ENCODE measurements at regions not wholly inside any gene's neighbourhood (a gene's known extent, or its start where the extent isn't known, plus 50 kb on each side); places are given as distances from the start of the nearest gene placed in this dataset.
A peak's percentile ranks its signal among the peaks of the same experiment; 100 is the strongest.

- Histone ChIP-seq H3K9me3 (replicated peaks; ENCODE audit: control insufficient read depth, low read depth, low read length) (peaks cover 2% of the 10 kb centered on the region), H3K27me3 (ENCODE audit: control insufficient read depth, insufficient read depth, low read length) (no peaks in the 10 kb centered on the region), H3K36me3 (ENCODE audit: control insufficient read depth, insufficient read depth, low read length) (no peaks in the 10 kb centered on the region), H3K27ac (ENCODE audit: low read length) (no peak overlapping the region), H3K4me1 (ENCODE audit: control insufficient read depth, insufficient read depth, low read length) (no peaks in the 10 kb centered on the region), H3K4me3 (ENCODE audit: low read length) (no peak overlapping the region)
- no peak for DNase-seq
Observed at GRCh38 chr1:82542766-82543165, 742.0 kb downstream of the ADGRL2 start.

GRCh38 chr1:82542141-82542540, 741.4 kb downstream of the ADGRL2 start:
- no CpG with 5 or more reads among the region's 4 CpGs for WGBS (ENCODE audit: insufficient coverage)
- Histone ChIP-seq H3K4me3 (ENCODE audit: low read length) (no peak overlapping the region), H3K36me3 (ENCODE audit: control insufficient read depth, insufficient read depth, low read length) (no peaks in the 10 kb centered on the region), H3K27me3 (ENCODE audit: control insufficient read depth, insufficient read depth, low read length) (no peaks in the 10 kb centered on the region), H3K27ac (ENCODE audit: low read length) (no peak overlapping the region), H3K9me3 (replicated peaks; ENCODE audit: control insufficient read depth, low read depth, low read length) (peaks cover 2% of the 10 kb centered on the region), H3K4me1 (ENCODE audit: control insufficient read depth, insufficient read depth, low read length) (no peaks in the 10 kb centered on the region)
- DNase-seq: no peak

GRCh38 chr1:82540006-82540405, 739.3 kb downstream of the ADGRL2 start:
- Histone ChIP-seq H3K9me3 (replicated peaks; ENCODE audit: control insufficient read depth, low read depth, low read length) (no peaks in the 10 kb centered on the region), H3K4me1 (ENCODE audit: control insufficient read depth, insufficient read depth, low read length) (no peaks in the 10 kb centered on the region), H3K36me3 (ENCODE audit: control insufficient read depth, insufficient read depth, low read length) (no peaks in the 10 kb centered on the region), H3K27ac (ENCODE audit: low read length) (no peak overlapping the region), H3K27me3 (ENCODE audit: control insufficient read depth, insufficient read depth, low read length) (no peaks in the 10 kb centered on the region), H3K4me3 (ENCODE audit: low read length) (no peak overlapping the region)
- DNase-seq: no peak
- WGBS (ENCODE audit: insufficient coverage): no CpG with 5 or more reads among the region's 2 CpGs

GRCh38 chr1:82538876-82539275, 738.1 kb downstream of the ADGRL2 start:
- Histone ChIP-seq H3K9me3 (replicated peaks; ENCODE audit: control insufficient read depth, low read depth, low read length) (no peaks in the 10 kb centered on the region), H3K27ac (ENCODE audit: low read length) (no peak overlapping the region), H3K36me3 (ENCODE audit: control insufficient read depth, insufficient read depth, low read length) (no peaks in the 10 kb centered on the region), H3K4me3 (ENCODE audit: low read length) (no peak overlapping the region), H3K4me1 (ENCODE audit: control insufficient read depth, insufficient read depth, low read length) (no peaks in the 10 kb centered on the region), H3K27me3 (ENCODE audit: control insufficient read depth, insufficient read depth, low read length) (no peaks in the 10 kb centered on the region)
- peak; percentile 33 for DNase-seq

- Histone ChIP-seq H3K27ac (ENCODE audit: low read length) (no peak overlapping the region), H3K4me3 (ENCODE audit: low read length) (no peak overlapping the region), H3K4me1 (ENCODE audit: control insufficient read depth, insufficient read depth, low read length) (no peaks in the 10 kb centered on the region), H3K9me3 (replicated peaks; ENCODE audit: control insufficient read depth, low read depth, low read length) (peaks cover 2% of the 10 kb centered on the region), H3K27me3 (ENCODE audit: control insufficient read depth, insufficient read depth, low read length) (no peaks in the 10 kb centered on the region), H3K36me3 (ENCODE audit: control insufficient read depth, insufficient read depth, low read length) (no peaks in the 10 kb centered on the region)
- no peak for DNase-seq
- 88% methylated on average over 6 of the region's 6 CpGs for WGBS (ENCODE audit: insufficient coverage)
Observed at GRCh38 chr1:82534996-82535395, 734.3 kb downstream of the ADGRL2 start.

GRCh38 chr1:82525378-82525777, 724.6 kb downstream of the ADGRL2 start:
- DNase-seq: no peak
- peaks cover 1% of the 10 kb centered on the region for H3K9me3 ChIP-seq (replicated peaks; ENCODE audit: control insufficient read depth, low read depth, low read length)
- H3K4me1 ChIP-seq (ENCODE audit: control insufficient read depth, insufficient read depth, low read length): no peaks in the 10 kb centered on the region
- H3K27ac ChIP-seq (ENCODE audit: low read length): no peak overlapping the region
- no peaks in the 10 kb centered on the region for H3K36me3 ChIP-seq (ENCODE audit: control insufficient read depth, insufficient read depth, low read length)
- no peaks in the 10 kb centered on the region for H3K27me3 ChIP-seq (ENCODE audit: control insufficient read depth, insufficient read depth, low read length)
- no peak overlapping the region for H3K4me3 ChIP-seq (ENCODE audit: low read length)

- H3K4me3 ChIP-seq (ENCODE audit: low read length): no peak overlapping the region
- DNase-seq: peak; percentile 69
Observed at GRCh38 chr1:82520611-82521010, 719.9 kb downstream of the ADGRL2 start.

GRCh38 chr1:82517586-82517985, 716.9 kb downstream of the ADGRL2 start:
- peak; percentile 64 for DNase-seq
- Histone ChIP-seq H3K4me1 (ENCODE audit: control insufficient read depth, insufficient read depth, low read length) (peaks cover 2% of the 10 kb centered on the region), H3K4me3 (ENCODE audit: low read length) (no peak overlapping the region), H3K9me3 (replicated peaks; ENCODE audit: control insufficient read depth, low read depth, low read length) (no peaks in the 10 kb centered on the region), H3K27ac (ENCODE audit: low read length) (no peak overlapping the region), H3K27me3 (ENCODE audit: control insufficient read depth, insufficient read depth, low read length) (no peaks in the 10 kb centered on the region), H3K36me3 (ENCODE audit: control insufficient read depth, insufficient read depth, low read length) (no peaks in the 10 kb centered on the region)
- 20% methylated on average over 1 of the region's 8 CpGs for WGBS (ENCODE audit: insufficient coverage)

More at GRCh38 chr1:82520611-82521010, 719.9 kb downstream of the ADGRL2 start:
- no peaks in the 10 kb centered on the region for H3K27me3 ChIP-seq (ENCODE audit: control insufficient read depth, insufficient read depth, low read length)
- peaks cover 2% of the 10 kb centered on the region for H3K4me1 ChIP-seq (ENCODE audit: control insufficient read depth, insufficient read depth, low read length)
- no CpG with 5 or more reads among the region's 1 CpG for WGBS (ENCODE audit: insufficient coverage)
- H3K9me3 ChIP-seq (replicated peaks; ENCODE audit: control insufficient read depth, low read depth, low read length): no peaks in the 10 kb centered on the region
- H3K36me3 ChIP-seq (ENCODE audit: control insufficient read depth, insufficient read depth, low read length): no peaks in the 10 kb centered on the region
- H3K27ac ChIP-seq (ENCODE audit: low read length): no peak overlapping the region

- H3K27me3 ChIP-seq (ENCODE audit: control insufficient read depth, insufficient read depth, low read length): no peaks in the 10 kb centered on the region
- H3K36me3 ChIP-seq (ENCODE audit: control insufficient read depth, insufficient read depth, low read length): no peaks in the 10 kb centered on the region
- no peaks in the 10 kb centered on the region for H3K9me3 ChIP-seq (replicated peaks; ENCODE audit: control insufficient read depth, low read depth, low read length)
- peak; percentile 23 for DNase-seq
- H3K27ac ChIP-seq (ENCODE audit: low read length): no peak overlapping the region
- no peak overlapping the region for H3K4me3 ChIP-seq (ENCODE audit: low read length)
- H3K4me1 ChIP-seq (ENCODE audit: control insufficient read depth, insufficient read depth, low read length): peaks cover 2% of the 10 kb centered on the region
Observed at GRCh38 chr1:82515650-82516049, 714.9 kb downstream of the ADGRL2 start.

GRCh38 chr1:82511441-82511840, 710.7 kb downstream of the ADGRL2 start:
- DNase-seq: no peak
- Histone ChIP-seq H3K9me3 (replicated peaks; ENCODE audit: control insufficient read depth, low read depth, low read length) (no peaks in the 10 kb centered on the region), H3K4me3 (ENCODE audit: low read length) (no peak overlapping the region), H3K27ac (ENCODE audit: low read length) (no peak overlapping the region), H3K36me3 (ENCODE audit: control insufficient read depth, insufficient read depth, low read length) (no peaks in the 10 kb centered on the region), H3K27me3 (ENCODE audit: control insufficient read depth, insufficient read depth, low read length) (no peaks in the 10 kb centered on the region), H3K4me1 (ENCODE audit: control insufficient read depth, insufficient read depth, low read length) (no peaks in the 10 kb centered on the region)

- H3K27ac ChIP-seq (ENCODE audit: low read length): no peak overlapping the region
- DNase-seq: no peak
- H3K9me3 ChIP-seq (replicated peaks; ENCODE audit: control insufficient read depth, low read depth, low read length): no peaks in the 10 kb centered on the region
- no CpG with 5 or more reads among the region's 2 CpGs for WGBS (ENCODE audit: insufficient coverage)
- H3K27me3 ChIP-seq (ENCODE audit: control insufficient read depth, insufficient read depth, low read length): no peaks in the 10 kb centered on the region
- H3K36me3 ChIP-seq (ENCODE audit: control insufficient read depth, insufficient read depth, low read length): no peaks in the 10 kb centered on the region
- no peaks in the 10 kb centered on the region for H3K4me1 ChIP-seq (ENCODE audit: control insufficient read depth, insufficient read depth, low read length)
- H3K4me3 ChIP-seq (ENCODE audit: low read length): no peak overlapping the region
Observed at GRCh38 chr1:82510431-82510830, 709.7 kb downstream of the ADGRL2 start.

Measured in muscle of leg (tissue), 3 donors.